Heart left ventricle (tissue), 16 donors: ENCODE measurements at regions not wholly inside any gene's neighbourhood (a gene's known extent, or its start where the extent isn't known, plus 50 kb on each side); places are given as distances from the start of the nearest gene placed in this dataset.
A peak's percentile ranks its signal among the peaks of the same experiment; 100 is the strongest.

Experiments
- ATAC-seq, 4 donors: fragments of 200-7000 bp; cut with Tn5 transposase; one replicate each; pipeline ENCODE4 v1.9.1; 2020 to 2022; ENCODE audit warnings: moderate library complexity in 4 of 4, mild to moderate bottlenecking in 3 of 4, moderate number of reproducible peaks in 1 of 4
- DNase-seq, 5 donors: peaks; one replicate each; pipeline ENCODE4 v3.0.0-alpha.2; 2020
- H3K27ac ChIP-seq, 12 donors: fragments of 200-600 bp; sonication (generic) in 4 of 12; one replicate each; pipeline versions ENCODE4 v1.5.0 to v1.8.0; 2016 to 2022; ENCODE audit warnings: mild to moderate bottlenecking in 2 of 12
- H3K27me3 ChIP-seq, 9 donors: fragments of 200-600 bp; sonication (generic) in 2 of 9; one replicate each; pipeline versions ENCODE4 v1.5.1 to v1.8.0; 2016 to 2022; ENCODE audit warnings: mild to moderate bottlenecking in 3 of 9
- H3K36me3 ChIP-seq, 9 donors: fragments of 200-600 bp; sonication (generic) in 2 of 9; one replicate each; pipeline versions ENCODE4 v1.5.0 to v1.8.0; 2018 to 2022; ENCODE audit warnings: mild to moderate bottlenecking in 2 of 9
- H3K4me1 ChIP-seq, 12 donors: fragments of 200-600 bp; sonication (generic) in 4 of 12; one replicate each; pipeline versions ENCODE4 v1.5.0 to v1.8.0; 2016 to 2022; ENCODE audit warnings: mild to moderate bottlenecking in 3 of 12
- H3K4me3 ChIP-seq, 12 donors: fragments of 200-600 bp; sonication (generic) in 4 of 12; one replicate each; pipeline versions ENCODE4 v1.5.0 to v1.8.0; 2017 to 2022; ENCODE audit warnings: mild to moderate bottlenecking in 9 of 12, moderate library complexity in 4 of 12
- H3K9me3 ChIP-seq, 12 donors: fragments of 200-600 bp; sonication (generic) in 4 of 12; one replicate each; pipeline versions ENCODE4 v1.5.0 to v1.8.0; 2016 to 2022; ENCODE audit warnings: mild to moderate bottlenecking in 1 of 12
- CTCF ChIP-seq, 12 donors: fragments of 200-600 bp; sonication (generic) in 4 of 12; IDR thresholded peaks; one replicate each; pipeline versions ENCODE4 v1.5.0 to v1.8.0; 2018 to 2022; ENCODE audit warnings: antibody characterized with exemption in 12 of 12, mild to moderate bottlenecking in 5 of 12
- POLR2A ChIP-seq, 2 donors: fragments of 450-650 bp; IDR thresholded peaks; one replicate each; pipeline ENCODE4 v1.6.1; 2017; ENCODE audit warnings: antibody characterized with exemption in 2 of 2, mild to moderate bottlenecking in 2 of 2, moderate library complexity in 2 of 2
- WGBS, 4 donors: extraction: QIAGEN DNeasy Blood & Tissue Kit in 2 of 4; methylation state at CpG; one replicate each; pipeline versions ENCODE4 v1.1.5 to v1.1.7; 2013 to 2018; 5-methylcytosine and 5-hydroxymethylcytosine counted together
- intact Hi-C, 10 donors: fragments of 100-400 bp; cut with DNase I; formaldehyde crosslinking; loops; one replicate each; pipeline versions ENCODE4 v1.11.1 to v1.14.2; 2022
- donor health status: ischemic (EF 13 %, LVEDD 7.1; RV severe dilation, severe dysfunction).
- donor health status: healthy with polysubstance abuse.
- donor health status: DM: no; HTN: yes; CAD: no.
- donor health status: DM: no; HTN: no; CAD: no.
- donor health status: ischemic (EF 25% LVEDD 6.9; RV normal size, moderate dysfunction).
- donor health status: ischemic (EF 25% LVEDD 5.7; RV mildly dilated, moderate dysfunction).
- donor health status: healthy.
- donor health status: DM: yes; HTN: yes; CAD: no.
- donor health status: ischemic (EF 35%, LVEDD 5.7; RV mildly dilated, moderate dysfunction).
- donor health status: nonischemic (EF 11% LVEDD 7.7; RV severe dilation, severe dysfunction).
- donor health status: DM: yes; HTN: yes; CAD: no.
- donor health status: PGD.
- donor health status: ischemic (EF 29% LVEDD 5.4; RV normal size, mild dysfunction).
- donor health status: nonischemic (EF 23%, LVEDD 6.1; RV moderate dilation, normal function).

- intact Hi-C loops: no loop called here
- WGBS, 4 donors: 75 to 80% (median 77%) methylated on average over 5 of the region's 5 CpGs
- Histone ChIP-seq H3K4me1 (peaks cover 0 to 3% (median 0%) of the 10 kb centered on the region in 12 donors), H3K9me3 (no peaks in the 10 kb centered on the region), H3K4me3 (no peak overlapping the region), H3K27me3 (peaks cover 0 to 3% (median 0%) of the 10 kb centered on the region in 9 donors), H3K36me3 (no peaks in the 10 kb centered on the region), H3K27ac (no peak overlapping the region)
- DNase-seq: no peak
- TF ChIP-seq POLR2A (IDR thresholded peaks at IDR 0.05): no peak
- no peak for TF ChIP-seq CTCF (IDR thresholded peaks at IDR 0.05)
- ATAC-seq: no peak
Observed at GRCh38 chr14:87879389-87879788, 113.6 kb downstream of the GALC start.

GRCh38 chr14:87878959-87879358, 114.0 kb downstream of the GALC start:
- DNase-seq (no peak), ATAC-seq (no peak)
- H3K4me1 ChIP-seq: peaks cover 0 to 8% (median 0%) of the 10 kb centered on the region in 12 donors
- H3K27ac ChIP-seq: no peak overlapping the region
- WGBS, 4 donors: 40 to 66% (median 44%) methylated on average over 2 of the region's 2 CpGs
- no peak for TF ChIP-seq POLR2A (IDR thresholded peaks at IDR 0.05)
- TF ChIP-seq CTCF (IDR thresholded peaks at IDR 0.05): no peak
- H3K9me3 ChIP-seq: no peaks in the 10 kb centered on the region
- no peak overlapping the region for H3K4me3 ChIP-seq
- no peaks in the 10 kb centered on the region for H3K36me3 ChIP-seq
- H3K27me3 ChIP-seq: peaks cover 0 to 3% (median 0%) of the 10 kb centered on the region in 9 donors
- intact Hi-C loops: no loop called here

- intact Hi-C loops: no loop called here
- H3K9me3 ChIP-seq: no peaks in the 10 kb centered on the region
- TF ChIP-seq POLR2A (IDR thresholded peaks at IDR 0.05) (no peak), CTCF (IDR thresholded peaks at IDR 0.05) (no peak)
- DNase-seq (no peak), ATAC-seq (no peak)
- H3K4me1 ChIP-seq: peaks cover 0 to 17% (median 0%) of the 10 kb centered on the region in 12 donors
- H3K36me3 ChIP-seq: no peaks in the 10 kb centered on the region
- peaks cover 0 to 3% (median 0%) of the 10 kb centered on the region in 9 donors for H3K27me3 ChIP-seq
- H3K4me3 ChIP-seq: no peak overlapping the region
- 93 to 96% (median 94%) methylated on average over 6 of the region's 6 CpGs for WGBS, 4 donors
- no peak overlapping the region for H3K27ac ChIP-seq
Observed at GRCh38 chr14:87877877-87878276, 115.1 kb downstream of the GALC start.

GRCh38 chr14:87874676-87875075, 118.3 kb downstream of the GALC start:
- Histone ChIP-seq H3K4me1 (peaks cover 0 to 17% (median 0%) of the 10 kb centered on the region in 12 donors), H3K27ac (peak overlapping the region in 1 of 12 donors; percentile 63), H3K27me3 (no peaks in the 10 kb centered on the region), H3K36me3 (no peaks in the 10 kb centered on the region), H3K9me3 (no peaks in the 10 kb centered on the region), H3K4me3 (no peak overlapping the region)
- no peak for TF ChIP-seq POLR2A (IDR thresholded peaks at IDR 0.05)
- no peak for TF ChIP-seq CTCF (IDR thresholded peaks at IDR 0.05)
- intact Hi-C loops: no loop called here
- 35 to 62% (median 47%) methylated on average over 2 of the region's 2 CpGs for WGBS, 4 donors
- DNase-seq: no peak
- ATAC-seq: no peak
